CD14-positive monocyte (primary cell): ENCODE measurements at regions not wholly inside any gene's neighbourhood (a gene's known extent, or its start where the extent isn't known, plus 50 kb on each side); places are given as distances from the start of the nearest gene placed in this dataset.

Source experiments
- DNase-seq, 3 donors: peaks; one replicate each; pipeline ENCODE4 v3.0.0-alpha.2; 2011 to 2022
- H2AFZ ChIP-seq: 2 replicates; pipeline ENCODE4 v1.6.0; 2012; ENCODE audit warnings: mild to moderate bottlenecking, low read depth, low read length, inconsistent platforms; ENCODE audit not compliant: insufficient read depth, poor library complexity, severe bottlenecking
- H3K27ac ChIP-seq, 2 donors: 1 replicate in 1 of 2; 2 replicates in 1 of 2; pipeline ENCODE4 v1.5.1; 2012 to 2013; ENCODE audit warnings: low read length in 2 of 2, control low read depth in 1 of 2, inconsistent platforms in 1 of 2, low read depth in 1 of 2, mild to moderate bottlenecking in 1 of 2
- H3K27me3 ChIP-seq, 2 donors: one replicate each; pipeline versions ENCODE4 v1.6.0 to v1.6.1; 2011 to 2013; ENCODE audit warnings: low read length in 2 of 2; ENCODE audit not compliant: control insufficient read depth in 2 of 2, insufficient read depth in 2 of 2
- H3K36me3 ChIP-seq, 2 donors: replicated peaks in 1 of 2; 1 replicate in 1 of 2; 2 replicates in 1 of 2; pipeline versions ENCODE4 v1.5.1 to v1.6.1; 2012 to 2013; ENCODE audit warnings: low read length in 2 of 2, control low read depth in 1 of 2, inconsistent platforms in 1 of 2, mild to moderate bottlenecking in 1 of 2; ENCODE audit not compliant: insufficient read depth in 2 of 2, control insufficient read depth in 1 of 2
- H3K4me1 ChIP-seq, 2 donors: 1 replicate in 1 of 2; 2 replicates in 1 of 2; pipeline versions ENCODE4 v1.5.1 to v1.6.1; 2012 to 2013; ENCODE audit warnings: low read length in 2 of 2, control low read depth in 1 of 2, inconsistent platforms in 1 of 2, mild to moderate bottlenecking in 1 of 2, moderate library complexity in 1 of 2; ENCODE audit not compliant: insufficient read depth in 2 of 2, control insufficient read depth in 1 of 2
- H3K4me2 ChIP-seq: replicated peaks from 2 replicates; pipeline ENCODE3; 2012; ENCODE audit warnings: low read length, moderate library complexity, mild to moderate bottlenecking; ENCODE audit not compliant: poor library complexity, severe bottlenecking; ENCODE audit errors: extremely low read depth
- H3K4me3 ChIP-seq, 3 experiments: fragments of 200-600 bp in 1 of 3; sonication (generic) in 1 of 3; replicated peaks in 1 of 3; 1 replicate in 2 of 3; 2 replicates in 1 of 3; pipeline ENCODE4 v1.5.1; 2011 to 2013; ENCODE audit warnings: low read length in 3 of 3, mild to moderate bottlenecking in 3 of 3, control low read depth in 2 of 3, low read depth in 2 of 3, inconsistent platforms in 1 of 3, moderate library complexity in 1 of 3
- H3K79me2 ChIP-seq: 2 replicates; pipeline ENCODE4 v1.6.0; 2012; ENCODE audit warnings: mild to moderate bottlenecking, control low read depth, inconsistent platforms, low read length, moderate library complexity; ENCODE audit not compliant: insufficient read depth
- H3K9ac ChIP-seq: 2 replicates; pipeline ENCODE4 v1.6.0; 2017; ENCODE audit warnings: low read length, mild to moderate bottlenecking; ENCODE audit not compliant: insufficient read depth, poor library complexity, severe bottlenecking
- H3K9me3 ChIP-seq, 2 donors: replicated peaks in 1 of 2; 1 replicate in 1 of 2; 2 replicates in 1 of 2; pipeline versions ENCODE4 v1.5.1 to v1.6.1; 2012 to 2013; ENCODE audit warnings: low read length in 2 of 2, control low read depth in 1 of 2; ENCODE audit not compliant: control insufficient read depth in 1 of 2, insufficient read depth in 1 of 2
- H4K20me1 ChIP-seq: 2 replicates; pipeline ENCODE4 v1.6.0; 2012; ENCODE audit warnings: mild to moderate bottlenecking, low read length, control low read depth, moderate library complexity; ENCODE audit not compliant: insufficient read depth
- H3K27ac Mint-ChIP-seq, 7 donors: one replicate each; pipeline ENCODE4 v1.8.0; 2020; ENCODE audit warnings: mild to moderate bottlenecking in 7 of 7, mixed read lengths in 7 of 7, moderate library complexity in 6 of 7, inconsistent platforms in 2 of 7
- H3K27me3 Mint-ChIP-seq, 3 donors: one replicate each; pipeline ENCODE4 v1.8.0; 2021 to 2022; ENCODE audit warnings: low read depth in 3 of 3, mild to moderate bottlenecking in 3 of 3, mixed read lengths in 3 of 3, moderate library complexity in 3 of 3, inconsistent platforms in 1 of 3
- H3K36me3 Mint-ChIP-seq, 2 donors: one replicate each; pipeline ENCODE4 v1.8.0; 2020; ENCODE audit warnings: mixed read lengths in 2 of 2, inconsistent platforms in 1 of 2, mild to moderate bottlenecking in 1 of 2
- H3K4me1 Mint-ChIP-seq: one replicate; pipeline ENCODE4 v1.8.0; 2020; ENCODE audit warnings: mild to moderate bottlenecking, mixed read lengths
- H3K4me3 Mint-ChIP-seq, 2 donors: one replicate each; pipeline ENCODE4 v1.8.0; 2020; ENCODE audit warnings: mild to moderate bottlenecking in 2 of 2, mixed read lengths in 2 of 2, moderate library complexity in 1 of 2
- H3K9me3 Mint-ChIP-seq, 7 donors: one replicate each; pipeline ENCODE4 v1.8.0; 2020 to 2022; ENCODE audit warnings: mixed read lengths in 7 of 7, mild to moderate bottlenecking in 6 of 7, moderate library complexity in 6 of 7, inconsistent platforms in 2 of 7
- CTCF ChIP-seq: fragments of 200-600 bp; IDR thresholded peaks from one replicate; pipeline ENCODE4 v1.8.0; 2022; ENCODE audit warnings: antibody characterized with exemption, mild to moderate bottlenecking
- WGBS: methylation state at CpG from one replicate; pipeline ENCODE4 v1.1.5; 2013; ENCODE audit warnings: missing lambda C conversion rate; ENCODE audit not compliant: insufficient coverage; 5-methylcytosine and 5-hydroxymethylcytosine counted together
- intact Hi-C, 2 donors: fragments of 100-400 bp; cut with micrococcal nuclease; formaldehyde crosslinking; loops; one replicate each; pipeline versions ENCODE4 v1.15.0 to v1.15.1; 2023

DNA sequence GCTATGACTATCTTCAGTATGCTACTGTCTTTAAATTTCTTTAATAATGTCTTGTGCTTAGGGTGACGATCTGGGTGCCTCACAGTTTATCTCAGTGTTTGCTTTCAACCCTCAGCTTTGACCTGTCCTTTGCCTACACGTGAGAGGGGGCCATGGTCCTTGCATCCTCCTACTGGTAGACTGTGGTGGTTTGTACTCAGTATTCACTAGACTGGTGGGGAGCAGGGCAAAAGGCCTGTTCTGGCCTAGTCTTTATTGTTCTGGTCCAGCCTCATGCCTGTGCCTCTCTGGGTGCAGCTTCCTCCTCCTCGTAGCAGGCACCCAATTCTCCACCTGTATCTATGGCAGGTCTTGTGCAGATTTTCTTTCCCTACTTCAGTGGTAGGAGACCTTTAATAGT lies 354.9 kb downstream of the CD109 start:
- Histone ChIP-seq H2AFZ (no peak overlapping the region), H3K9ac (no peak overlapping the region), H3K36me3 (no peaks in the 10 kb centered on the region), H3K4me1 (no peaks in the 10 kb centered on the region), H3K4me3 (no peak overlapping the region), H3K4me2 (no peak overlapping the region), H3K27ac (no peak overlapping the region), H3K9me3 (no peaks in the 10 kb centered on the region), H3K79me2 (no peaks in the 10 kb centered on the region), H4K20me1 (no peaks in the 10 kb centered on the region), H3K27me3 (no peaks in the 10 kb centered on the region)
- Mint-ChIP-seq H3K9me3 (peaks cover 0 to 4% (median 2%) of the 10 kb centered on the region in 7 donors), H3K27me3 (peaks cover 1 to 3% (median 2%) of the 10 kb centered on the region in 3 donors), H3K4me3 (no peak overlapping the region), H3K4me1 (no peaks in the 10 kb centered on the region), H3K36me3 (no peaks in the 10 kb centered on the region), H3K27ac (peak overlapping the region in 1 of 7 donors; percentile 55)
- WGBS = 20% methylated on average over 1 of the region's 3 CpGs
- intact Hi-C loops = no loop called here
- no peak for DNase-seq
- no peak for TF ChIP-seq CTCF

DNA sequence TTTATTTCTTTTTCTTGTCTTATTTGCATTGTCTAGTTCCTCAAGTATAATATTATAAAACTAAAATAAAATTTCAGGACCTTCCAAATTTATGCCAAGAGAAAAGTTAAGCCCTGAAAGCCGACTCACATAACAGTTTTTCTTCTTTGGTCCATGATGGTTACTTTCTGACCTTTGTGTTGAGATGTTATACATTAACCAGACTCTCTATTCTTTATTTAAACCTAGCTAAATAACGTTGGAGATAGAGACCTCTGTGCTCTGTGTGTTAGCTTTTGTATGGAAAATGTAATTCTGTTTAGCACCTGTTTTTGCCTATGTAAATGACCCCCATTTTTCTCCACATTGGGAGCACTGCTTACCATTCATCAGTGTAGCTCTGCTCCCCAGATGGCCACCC lies 352.4 kb downstream of the CD109 start:
- peaks cover 0 to 4% (median 0%) of the 10 kb centered on the region in 7 donors for H3K9me3 Mint-ChIP-seq
- no peaks in the 10 kb centered on the region for H3K36me3 Mint-ChIP-seq
- no CpG with 5 or more reads among the region's 2 CpGs for WGBS
- intact Hi-C loops = no loop called here
- H3K9ac ChIP-seq = no peak overlapping the region
- no peak overlapping the region for H3K4me2 ChIP-seq
- no peaks in the 10 kb centered on the region for H3K79me2 ChIP-seq
- DNase-seq = no peak
- no peak overlapping the region for H3K4me3 ChIP-seq
- H4K20me1 ChIP-seq = no peaks in the 10 kb centered on the region
- no peaks in the 10 kb centered on the region for H3K27me3 ChIP-seq
- no peak overlapping the region for H2AFZ ChIP-seq
- no peak overlapping the region for H3K27ac Mint-ChIP-seq
- TF ChIP-seq CTCF = no peak
- no peak overlapping the region for H3K27ac ChIP-seq
- H3K4me3 Mint-ChIP-seq = no peak overlapping the region
- H3K9me3 ChIP-seq = no peaks in the 10 kb centered on the region
- H3K36me3 ChIP-seq = no peaks in the 10 kb centered on the region
- H3K4me1 Mint-ChIP-seq = no peaks in the 10 kb centered on the region
- H3K27me3 Mint-ChIP-seq = peaks cover 1 to 3% (median 2%) of the 10 kb centered on the region in 3 donors
- no peaks in the 10 kb centered on the region for H3K4me1 ChIP-seq
